GM19455 (cell line): ENCODE measurements at regions not wholly inside any gene's neighbourhood (a gene's known extent, or its start where the extent isn't known, plus 50 kb on each side); places are given as distances from the start of the nearest gene placed in this dataset.
A peak's percentile ranks its signal among the peaks of the same experiment; 100 is the strongest.

Source experiments
- ATAC-seq: cut with Tn5 transposase; IDR thresholded peaks from one replicate; pipeline ENCODE4 v1.9.1; 2021; ENCODE audit not compliant: unreplicated experiment

DNA sequence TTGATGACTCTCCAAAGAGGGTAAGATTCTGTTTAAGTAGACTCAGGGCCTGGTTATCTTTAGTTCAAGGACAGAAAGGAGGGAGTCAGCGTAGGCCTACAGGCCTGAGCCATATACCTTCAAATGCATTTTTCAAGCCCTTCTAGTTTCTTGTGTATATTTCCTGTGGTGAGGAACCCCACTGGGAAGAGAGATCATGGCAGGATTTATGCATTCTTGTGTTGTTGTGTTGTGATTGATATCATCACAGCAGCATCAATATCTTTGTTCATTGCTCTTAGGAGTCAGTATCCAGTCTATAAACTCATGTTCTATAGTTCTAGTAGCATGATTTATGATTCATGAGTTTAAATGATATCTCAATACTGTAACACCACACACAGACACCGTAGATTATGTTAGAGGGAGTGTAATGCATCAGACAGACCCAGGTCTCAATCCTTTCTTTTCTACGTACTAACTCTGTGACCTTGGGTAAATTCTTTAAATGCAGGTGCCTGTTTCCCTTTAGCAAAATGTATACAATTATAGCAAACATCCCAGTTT is 427.5 kb downstream of the PDCD6IP start:
- no peak for ATAC-seq

DNA sequence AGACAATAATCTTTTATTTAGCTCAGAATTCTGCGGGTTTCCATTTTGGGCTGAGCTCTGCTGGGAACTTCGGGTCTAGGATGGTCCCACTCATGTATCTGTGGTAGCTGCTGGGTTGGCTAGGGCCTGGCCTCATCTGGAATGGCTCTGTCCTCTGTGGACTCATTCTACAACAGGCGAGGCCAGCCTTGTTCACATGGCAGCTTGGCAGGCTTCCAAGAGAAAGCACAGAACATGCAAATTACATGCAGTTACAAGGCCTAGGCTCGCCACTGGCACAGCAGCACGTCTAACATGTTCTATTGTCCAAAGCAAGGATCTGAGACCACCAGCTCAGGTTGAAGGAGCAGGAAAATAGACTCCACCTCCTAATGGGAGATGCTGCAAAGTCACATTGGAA is 431.4 kb downstream of the PDCD6IP start:
- no peak for ATAC-seq

DNA sequence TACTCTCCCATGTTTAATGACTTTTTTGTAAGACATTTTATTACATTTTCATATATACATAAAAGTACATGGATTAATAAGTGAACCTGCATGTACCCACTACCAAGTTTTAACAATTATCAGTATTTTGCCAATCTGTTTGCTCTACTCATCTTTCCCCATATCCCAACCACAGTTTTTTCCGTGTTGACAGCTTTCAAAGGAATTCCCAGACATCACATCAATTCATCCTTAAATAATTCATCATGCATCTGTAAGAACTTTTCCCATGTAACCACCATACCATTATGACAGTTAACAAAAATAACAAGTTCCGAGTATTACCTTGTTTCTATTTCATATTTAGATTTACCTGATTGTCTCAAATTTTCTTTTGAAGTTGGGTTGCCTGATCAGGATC is 436.7 kb downstream of the PDCD6IP start:
- ATAC-seq = no peak

DNA sequence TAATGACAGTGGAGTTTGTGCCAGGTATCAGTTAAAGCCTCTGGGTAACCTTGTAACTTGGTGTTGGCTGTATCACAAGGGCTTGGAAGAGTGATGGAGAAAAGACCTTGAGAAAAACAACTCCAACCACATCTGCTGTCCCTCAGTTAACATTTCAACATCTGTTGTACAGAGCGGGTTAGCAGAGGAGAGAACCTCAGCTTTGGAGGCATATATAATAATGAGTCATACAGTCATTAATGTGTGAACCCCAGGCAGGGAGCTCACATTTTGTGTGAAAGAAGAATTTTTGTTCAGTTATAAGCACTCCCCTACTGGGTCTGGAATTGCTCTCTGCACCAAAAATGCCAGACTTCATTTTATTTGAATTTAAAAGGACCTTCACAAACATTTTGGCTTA is 439.5 kb downstream of the PDCD6IP start:
- no peak for ATAC-seq

DNA sequence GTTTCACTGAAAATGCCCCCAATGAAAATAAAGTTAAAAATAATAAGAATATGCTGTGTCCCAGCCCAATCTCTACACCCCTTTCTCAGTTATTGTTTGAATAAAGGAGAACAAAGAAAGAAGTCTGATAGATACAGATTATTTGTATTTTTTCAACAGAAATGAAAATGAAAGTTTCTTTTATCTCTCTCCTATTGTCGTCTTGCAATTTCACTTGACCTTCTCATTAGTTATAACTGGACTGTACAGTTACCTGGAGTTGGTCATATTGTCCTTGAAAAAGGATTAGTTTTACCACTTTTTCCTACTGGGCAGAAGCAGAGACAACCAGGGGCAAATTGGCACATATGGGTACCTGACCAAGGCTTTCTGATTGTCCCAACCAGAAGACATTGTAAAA is 440.0 kb downstream of the PDCD6IP start:
- peak; percentile 55 for ATAC-seq

DNA sequence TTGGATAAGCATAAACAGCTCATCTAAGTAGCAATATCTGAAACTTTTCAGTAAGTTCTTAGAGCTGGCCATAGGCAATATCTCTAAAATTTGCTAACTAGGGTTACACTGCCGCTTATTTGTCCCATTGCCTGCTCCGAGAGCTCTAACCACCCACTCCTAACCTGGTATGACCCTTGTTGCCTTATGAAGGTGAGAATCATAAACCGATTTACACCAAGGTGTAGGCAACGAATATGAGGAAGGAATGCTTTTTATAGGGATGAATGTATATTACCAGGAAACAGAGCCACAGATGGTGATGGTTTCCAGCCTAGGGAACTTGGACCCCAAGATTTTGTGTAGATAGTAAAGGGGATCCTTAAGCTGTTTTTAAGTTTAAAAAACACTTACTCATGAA is 440.9 kb downstream of the PDCD6IP start:
- ATAC-seq = no peak

DNA sequence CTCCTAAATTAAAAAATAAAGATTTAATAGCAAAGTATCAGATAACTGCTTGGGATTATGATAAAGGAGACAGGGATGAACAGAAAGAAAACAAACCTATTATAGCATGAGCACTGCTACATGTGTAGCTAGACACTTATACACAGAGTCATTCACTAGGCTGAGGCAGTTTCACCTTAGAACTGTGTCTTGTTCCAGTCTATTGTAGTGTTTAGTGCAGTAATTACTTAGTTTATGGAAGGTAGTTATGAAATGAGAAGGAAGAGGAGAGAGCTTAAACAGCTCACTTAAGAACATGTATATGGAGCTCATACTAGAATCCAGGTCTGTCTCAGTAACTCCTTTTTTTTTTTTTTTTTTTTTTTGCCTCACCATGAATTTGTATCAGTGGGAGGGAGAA is 441.4 kb downstream of the PDCD6IP start:
- ATAC-seq = no peak

DNA sequence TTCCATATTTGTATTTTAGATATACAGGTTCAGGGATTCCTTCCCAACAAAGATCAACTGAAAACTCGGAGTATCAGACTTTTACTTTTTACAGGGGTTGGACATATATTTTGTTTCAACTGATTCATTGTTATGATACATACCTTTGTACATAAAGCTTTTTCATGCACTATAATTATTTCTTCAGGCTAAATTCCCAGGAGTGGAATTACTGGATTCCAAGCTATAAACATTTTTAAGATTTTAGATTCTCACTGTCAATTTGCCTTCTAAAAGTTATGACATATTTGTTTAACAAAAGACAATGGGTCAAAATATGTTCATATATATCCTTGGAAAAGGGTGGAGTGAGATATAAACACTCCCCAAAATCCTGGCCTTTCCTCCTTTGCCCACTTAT is 449.0 kb downstream of the PDCD6IP start:
- no peak for ATAC-seq

DNA sequence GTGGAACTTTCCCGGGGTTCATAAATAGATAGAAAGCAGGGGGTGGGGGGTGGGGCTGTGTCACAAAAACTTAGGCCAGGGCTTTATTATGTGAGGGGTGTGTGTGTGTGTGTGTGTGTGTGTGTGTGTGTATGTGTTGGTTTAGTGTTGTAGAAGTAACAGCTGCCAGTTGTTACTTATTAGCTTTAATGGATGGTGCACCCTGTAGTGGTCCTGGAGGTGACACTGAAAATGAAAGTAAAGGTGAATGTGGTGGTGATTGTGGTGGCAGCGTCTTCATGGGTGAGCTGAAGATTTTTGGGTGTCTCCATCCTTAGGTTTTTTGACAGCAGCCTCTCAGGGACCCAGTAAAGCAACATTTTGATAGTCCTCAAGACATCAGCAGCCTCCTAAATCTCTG is 449.9 kb downstream of the PDCD6IP start:
- ATAC-seq = peak; percentile 85

DNA sequence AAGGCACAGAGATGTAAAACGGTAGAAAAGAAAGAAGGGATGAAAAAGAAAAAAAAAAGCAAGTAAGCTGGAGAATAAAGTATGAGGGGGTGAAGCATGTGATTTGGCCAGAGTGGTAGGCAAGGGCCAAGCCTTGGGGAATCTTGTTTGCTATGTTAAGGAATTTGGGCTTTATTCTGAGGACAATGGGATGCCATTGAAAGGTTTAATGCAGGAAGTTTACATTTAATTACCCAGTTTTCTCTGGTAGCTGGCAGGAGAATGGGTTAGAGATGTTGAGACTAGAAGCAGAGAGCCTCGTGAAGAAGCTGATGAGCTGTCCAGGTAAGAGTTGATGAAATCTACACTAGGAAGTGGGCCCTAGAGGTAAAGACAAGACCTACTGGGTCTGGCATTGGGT is 455.9 kb downstream of the PDCD6IP start:
- ATAC-seq = no peak

DNA sequence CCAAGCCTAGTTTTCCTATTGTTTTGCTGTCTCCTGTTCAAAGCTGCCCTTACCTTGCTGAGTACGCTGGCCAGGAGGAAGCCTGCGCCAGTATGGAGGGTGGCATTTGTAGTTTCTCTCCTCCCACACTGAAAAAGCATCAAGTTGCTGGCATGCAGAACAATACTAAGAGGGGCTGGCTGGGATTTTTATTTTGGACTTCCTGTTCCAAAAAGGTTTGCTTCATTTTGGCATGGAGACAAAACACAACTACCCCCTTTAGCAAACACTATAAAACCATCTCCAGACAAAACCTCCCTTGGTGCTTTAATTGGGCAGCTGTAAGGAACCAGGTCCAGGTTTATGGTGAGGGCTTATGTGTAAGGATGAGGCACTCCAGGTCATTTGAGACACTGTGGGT is 457.6 kb downstream of the PDCD6IP start:
- ATAC-seq = no peak

DNA sequence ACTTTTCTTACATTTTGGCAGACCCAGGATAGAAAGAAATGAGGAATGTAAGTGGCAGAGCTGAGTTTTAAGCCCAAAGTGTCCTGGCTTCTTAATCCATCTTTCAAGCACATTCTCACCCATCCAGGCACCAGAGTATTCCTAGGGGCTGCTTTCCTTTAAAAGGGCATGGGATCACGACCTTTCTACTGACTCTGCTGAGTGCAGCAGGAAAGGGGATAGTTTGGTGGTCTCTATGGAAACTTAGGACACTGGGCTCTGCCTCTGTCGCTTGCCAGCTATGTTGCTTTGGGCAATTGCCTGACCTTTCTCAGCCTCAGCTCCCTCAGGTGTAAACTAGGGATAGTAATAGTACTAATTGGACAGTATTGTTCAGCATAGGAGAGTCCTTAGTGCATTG is 458.4 kb downstream of the PDCD6IP start:
- ATAC-seq = no peak

DNA sequence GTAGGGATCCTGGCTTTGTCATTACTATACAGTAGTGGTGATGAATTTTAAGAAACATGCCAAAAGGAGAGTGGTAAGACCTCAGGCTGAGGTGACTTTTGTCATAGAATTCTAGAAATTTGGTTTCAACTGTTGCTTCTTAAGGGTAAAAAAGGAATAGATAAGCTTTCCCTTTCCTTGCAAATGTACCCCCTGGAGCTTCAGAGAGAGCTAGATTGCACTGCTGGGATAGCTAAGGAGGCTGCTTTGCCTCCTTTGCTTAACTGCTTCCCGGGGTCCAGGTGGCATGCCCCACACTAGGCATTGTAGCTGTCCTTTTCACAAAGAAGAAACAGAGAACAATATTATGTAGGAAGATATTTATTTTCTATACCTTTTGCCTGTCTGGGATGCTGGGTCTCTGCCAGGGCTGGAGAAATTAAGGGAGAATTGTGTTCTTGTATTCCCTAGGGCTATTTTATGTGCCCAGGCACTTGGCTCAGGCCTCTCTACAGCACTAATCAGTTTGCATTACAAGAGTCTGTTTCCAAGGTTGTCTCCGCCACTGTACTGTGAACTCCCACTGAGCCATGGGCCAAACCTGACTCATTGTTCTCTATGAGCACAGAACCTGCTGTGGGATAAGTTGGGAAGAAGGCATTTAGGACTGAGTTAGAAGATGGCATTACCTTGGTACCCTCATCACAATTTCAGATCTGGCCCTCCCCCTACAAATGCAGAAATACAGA is 460.0 kb downstream of the PDCD6IP start:
- ATAC-seq = no peak

DNA sequence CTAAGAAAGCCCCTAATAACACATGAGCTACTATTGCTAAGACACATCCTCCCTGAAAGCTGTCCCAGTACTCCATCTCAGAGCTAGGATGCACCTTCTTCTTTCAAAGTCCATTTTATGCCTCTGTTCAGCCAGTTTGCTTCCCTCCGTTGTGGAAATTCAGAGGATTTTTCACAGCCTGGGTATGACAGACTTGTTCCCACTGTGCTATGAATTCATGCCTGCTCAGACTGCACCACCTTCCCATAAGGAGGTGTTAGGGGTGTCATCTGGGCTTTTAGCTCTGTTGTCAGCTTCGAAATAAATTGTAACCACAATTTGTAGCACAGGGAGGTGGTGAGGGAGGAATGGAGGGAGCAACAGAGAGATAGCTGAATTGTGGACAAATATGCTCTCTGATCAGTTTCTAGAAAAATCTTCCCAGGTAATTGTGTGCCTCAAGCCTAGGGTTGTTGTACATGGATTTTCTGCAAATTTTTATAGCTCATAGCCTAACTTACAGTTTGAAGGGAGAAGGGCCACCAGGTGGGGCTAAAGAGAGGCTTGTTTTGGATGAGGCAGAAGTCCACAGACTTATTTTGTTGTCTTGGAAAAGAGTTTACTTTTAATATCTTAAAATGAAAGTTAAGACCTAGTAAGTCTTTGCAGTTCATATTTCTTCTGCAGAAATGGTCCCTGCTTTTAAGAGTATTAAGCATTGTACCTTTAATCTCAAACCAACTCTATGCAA is 462.0 kb downstream of the PDCD6IP start:
- no peak for ATAC-seq

DNA sequence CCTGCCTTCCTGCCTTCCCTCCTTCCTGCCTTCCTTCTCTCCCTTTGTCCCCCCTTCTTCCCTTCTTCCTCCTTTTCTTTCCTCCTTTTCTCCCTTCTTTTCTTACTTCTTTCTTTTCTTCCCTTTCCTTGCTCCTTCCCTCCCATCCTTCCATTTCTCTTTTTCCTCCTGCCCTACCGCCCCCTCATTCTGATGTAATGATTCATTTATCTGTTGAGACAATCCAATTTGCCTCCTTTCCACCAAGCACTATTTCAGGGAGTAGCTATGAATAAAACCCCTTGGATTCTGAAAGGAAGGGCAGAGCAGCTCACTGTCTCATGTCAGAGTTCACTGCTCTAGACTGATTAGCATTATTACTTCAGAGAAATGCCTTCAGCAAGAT is 462.6 kb downstream of the PDCD6IP start:
- ATAC-seq = no peak

DNA sequence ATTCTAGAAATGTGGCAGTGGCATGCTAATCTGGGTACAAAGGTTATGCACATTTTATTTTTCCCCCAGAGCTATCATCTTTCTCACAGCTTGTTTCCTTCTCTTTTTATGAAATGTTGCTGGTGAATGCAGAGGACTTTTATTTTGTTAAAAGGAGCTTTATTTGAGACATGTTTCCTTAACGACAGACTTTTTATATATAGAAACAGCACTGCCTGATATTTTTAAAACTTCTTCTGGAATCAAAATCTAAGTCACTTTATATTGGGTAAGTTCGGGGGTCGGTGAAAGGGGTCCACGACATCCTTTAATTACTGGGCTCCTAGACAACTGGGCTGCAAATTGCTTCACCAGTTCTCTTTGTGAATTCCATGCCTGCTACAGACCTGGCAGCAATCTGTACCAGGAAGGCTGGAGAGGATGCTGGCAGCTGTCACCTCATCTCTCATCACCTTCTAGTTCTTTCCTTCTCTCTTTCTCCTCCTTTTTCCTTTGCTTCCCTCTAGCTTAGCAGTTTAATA is 464.7 kb downstream of the PDCD6IP start:
- ATAC-seq = no peak

DNA sequence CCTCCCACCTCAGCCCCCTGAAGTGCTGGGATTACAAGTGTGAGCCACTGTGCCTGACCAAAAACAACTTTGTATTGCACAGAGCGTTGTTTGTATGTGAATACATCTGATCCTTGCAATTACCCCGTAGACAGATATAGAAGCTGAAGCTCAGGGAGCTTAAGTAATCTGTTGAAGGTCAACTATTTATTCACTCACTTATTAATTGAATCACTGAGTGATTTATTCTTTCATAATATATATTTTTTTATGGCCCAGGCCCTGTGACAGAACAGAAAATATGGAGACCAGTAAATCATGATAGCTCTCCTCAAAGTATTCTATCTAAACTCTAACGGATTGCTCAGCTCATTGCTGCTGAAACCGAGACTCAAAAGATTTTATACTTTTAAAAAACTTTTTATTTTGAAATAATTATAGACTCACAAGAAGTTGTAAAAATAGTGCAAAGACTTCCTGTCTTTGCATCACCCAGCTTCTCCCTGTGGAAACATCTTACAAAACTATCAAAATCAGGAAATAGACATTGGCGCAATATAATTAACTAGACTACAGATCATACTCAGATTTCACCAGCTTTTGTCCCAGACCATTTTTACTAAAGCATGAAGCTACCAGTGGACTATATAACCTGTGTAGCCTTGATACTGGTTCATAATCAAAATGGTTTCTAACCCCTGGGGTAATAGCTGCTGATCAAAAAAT is 466.1 kb downstream of the PDCD6IP start:
- no peak for ATAC-seq

DNA sequence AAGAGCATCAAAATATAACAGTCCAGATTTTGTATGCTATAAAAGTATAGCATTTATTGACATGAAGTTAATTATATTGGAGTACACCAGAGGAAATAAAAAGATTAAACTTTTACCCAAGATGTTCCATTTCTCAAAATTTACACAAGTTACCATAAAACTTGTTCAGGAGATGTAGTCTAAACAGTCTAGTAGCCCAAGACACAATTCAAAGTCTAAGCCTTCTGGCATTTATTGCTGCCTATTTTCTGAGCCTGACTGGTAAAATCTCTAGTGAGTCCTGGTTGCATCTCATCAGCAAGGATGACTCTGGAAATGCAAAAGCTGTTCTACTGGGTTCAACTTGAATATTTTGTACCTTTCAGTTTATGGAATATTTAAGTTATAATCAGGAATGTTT is 468.7 kb downstream of the PDCD6IP start:
- ATAC-seq = no peak

DNA sequence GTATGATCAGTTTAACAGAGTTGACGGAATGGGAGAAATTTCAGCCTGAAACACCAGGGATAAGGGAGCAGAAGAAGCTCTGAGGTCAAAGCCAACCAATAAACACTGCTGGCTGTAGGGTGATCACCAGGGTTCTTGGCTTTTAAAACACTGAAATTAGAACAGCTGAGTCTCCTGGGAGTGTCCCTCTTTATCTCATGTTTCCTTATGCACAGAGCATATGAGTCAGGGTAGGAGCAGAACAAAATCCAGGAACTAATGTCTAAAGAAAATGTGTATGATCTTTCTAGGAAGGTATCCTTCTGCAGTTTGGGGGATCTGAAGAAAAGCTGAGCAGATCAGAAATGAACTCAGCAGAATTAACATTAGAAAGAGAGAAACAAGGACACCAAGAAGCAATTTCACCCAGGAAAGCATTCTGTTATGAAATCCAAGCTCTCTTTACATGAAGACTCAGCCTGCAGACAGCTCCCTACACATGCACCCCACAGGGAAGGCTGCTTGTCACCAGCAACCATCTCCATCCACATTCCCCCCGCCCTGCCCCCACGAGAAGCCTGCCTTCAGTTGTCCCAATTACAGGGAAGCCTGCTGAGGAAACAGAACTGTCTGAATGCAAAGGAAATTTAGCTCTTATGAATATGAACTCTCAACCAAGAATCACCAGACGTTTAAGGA is 469.7 kb downstream of the PDCD6IP start:
- no peak for ATAC-seq

DNA sequence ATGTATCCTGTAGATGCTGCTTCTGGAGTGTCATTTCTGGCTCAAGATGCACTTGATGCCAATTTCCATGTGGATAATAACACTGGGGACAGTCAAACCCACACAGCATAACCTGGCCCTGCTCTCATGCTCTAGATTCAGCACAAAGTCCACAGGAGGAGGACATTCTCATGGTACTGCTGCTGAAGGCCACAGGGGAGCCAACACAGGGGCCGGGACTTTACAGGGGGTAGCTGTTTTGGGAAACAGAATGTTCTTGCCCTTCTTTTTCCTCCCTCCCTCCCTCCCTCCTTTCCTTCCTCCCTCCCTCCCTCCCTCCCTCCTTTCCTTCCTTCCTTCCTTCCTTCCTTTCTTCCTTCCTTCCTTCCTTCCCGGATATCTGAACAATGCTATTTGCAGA is 477.4 kb downstream of the PDCD6IP start:
- ATAC-seq = no peak

DNA sequence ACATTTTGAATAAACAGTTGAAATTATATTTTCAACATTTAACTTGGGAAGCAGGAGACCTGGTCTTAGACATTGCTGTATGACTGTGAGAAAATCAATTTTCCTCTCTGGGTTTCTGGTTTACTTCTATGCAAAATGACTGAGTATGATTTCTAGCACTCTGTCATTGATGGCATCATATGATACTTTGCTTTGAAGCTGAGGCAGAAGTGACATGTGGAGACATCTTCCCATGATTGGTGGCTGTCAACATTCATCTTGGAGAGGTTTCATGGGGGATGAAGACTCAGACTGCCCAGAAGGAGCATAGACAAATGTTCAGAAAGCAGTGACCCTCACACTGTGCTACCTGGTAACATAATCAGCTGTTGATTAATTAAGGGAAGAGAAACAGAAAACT is 477.9 kb downstream of the PDCD6IP start:
- ATAC-seq = no peak
